Stromal cell of bone marrow (primary cell): ENCODE measurements at regions not wholly inside any gene's neighbourhood (a gene's known extent, or its start where the extent isn't known, plus 50 kb on each side); places are given as distances from the start of the nearest gene placed in this dataset.

Experiments used
- DNase-seq: peaks from one replicate; pipeline ENCODE4 v3.0.0-alpha.2; 2012; ENCODE audit warnings: low read depth

DNA sequence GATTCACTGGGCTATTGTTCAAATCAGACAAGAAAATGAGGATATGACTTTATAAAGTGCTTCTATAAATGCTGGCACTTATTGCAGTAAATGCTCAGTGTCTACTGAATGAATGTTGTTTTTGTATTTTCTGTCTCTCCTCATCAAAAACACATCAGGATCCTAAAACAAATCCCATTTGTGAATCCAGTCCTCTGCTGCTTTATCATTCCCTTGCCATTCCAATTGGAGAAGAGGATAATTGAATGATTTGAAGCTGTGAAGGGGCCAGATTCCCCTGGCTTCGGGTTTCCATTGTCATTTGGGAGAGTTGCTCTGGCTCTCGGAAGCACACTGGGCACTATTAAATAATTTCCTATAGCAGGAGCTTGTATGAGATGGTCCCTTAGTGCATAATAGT is 666.8 kb downstream of the ACTL7B start:
- DNase-seq = no peak

DNA sequence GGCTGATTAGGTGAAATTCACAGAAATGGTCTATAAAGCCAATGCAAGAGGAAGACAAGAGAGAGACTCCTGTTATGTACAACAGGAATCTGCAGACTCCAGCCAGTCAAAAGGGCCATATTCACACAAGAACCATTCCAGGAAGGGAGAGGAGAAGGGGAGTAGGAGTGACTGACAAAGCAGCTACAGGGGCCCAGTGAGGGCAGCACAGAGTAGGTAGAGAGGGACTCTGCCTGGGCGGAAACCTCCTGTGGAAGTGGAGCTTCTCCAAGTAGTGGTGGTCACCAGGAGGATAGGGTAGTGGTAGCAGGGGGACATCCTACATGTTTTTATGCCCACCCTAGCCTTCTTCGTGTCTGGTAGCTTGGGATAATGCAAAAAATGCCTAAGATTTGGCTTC is 667.3 kb downstream of the ACTL7B start:
- DNase-seq = no peak

DNA sequence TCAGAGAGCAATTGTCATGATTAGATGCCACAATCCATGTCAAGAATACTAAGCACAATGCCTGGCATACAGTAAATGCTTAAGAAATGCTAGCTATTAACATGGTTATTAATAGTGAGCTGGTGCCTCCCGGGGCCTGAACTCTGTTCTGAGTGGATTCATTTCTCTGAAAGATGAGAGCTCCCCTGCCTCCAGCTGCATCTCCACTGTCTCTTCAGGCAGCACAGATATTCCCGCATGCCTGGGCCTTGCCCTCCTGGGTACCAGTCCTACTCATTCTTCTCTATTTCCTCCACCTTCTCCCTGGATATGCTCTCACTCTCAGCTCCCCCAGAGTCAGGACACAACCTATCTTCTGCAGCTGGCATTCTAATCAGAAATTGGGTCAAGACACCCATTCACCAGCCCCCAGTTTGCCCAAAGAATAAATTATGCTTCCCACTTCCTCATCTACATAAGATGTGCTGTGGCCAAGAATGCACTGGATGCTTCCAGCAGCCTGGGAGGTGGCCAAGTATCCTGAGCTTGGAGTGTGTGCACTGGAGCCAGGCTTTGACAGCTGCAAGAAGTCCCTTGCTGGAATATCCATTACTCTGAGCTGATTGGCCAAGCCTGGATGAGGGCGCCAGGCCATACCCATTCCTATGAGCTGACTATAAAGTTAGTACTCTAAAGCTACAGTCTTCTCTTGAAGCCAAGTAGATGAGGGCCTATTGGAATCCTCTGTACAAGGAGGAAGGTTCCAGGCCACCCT is 669.0 kb downstream of the ACTL7B start:
- peak; percentile 60 for DNase-seq

DNA sequence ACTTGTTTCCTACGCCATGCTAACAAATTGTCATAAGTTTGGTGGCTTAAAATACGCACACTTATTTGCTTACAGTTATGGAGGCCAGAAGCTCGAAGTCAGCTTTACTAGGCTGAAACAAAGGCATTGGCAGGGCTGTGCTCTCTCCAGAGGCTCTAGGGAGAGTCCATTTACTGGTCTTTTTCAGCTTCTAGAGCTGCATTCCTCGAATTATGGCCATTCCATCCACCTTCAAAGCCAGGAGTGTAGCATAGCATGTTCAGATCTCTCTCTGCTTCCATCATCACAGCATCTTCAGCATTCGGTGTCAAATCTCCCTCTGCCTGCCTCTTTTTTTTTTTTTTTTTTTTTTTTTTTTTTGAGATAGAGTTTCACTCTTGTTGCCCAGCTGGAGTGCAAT is 670.2 kb downstream of the ACTL7B start:
- DNase-seq = no peak

DNA sequence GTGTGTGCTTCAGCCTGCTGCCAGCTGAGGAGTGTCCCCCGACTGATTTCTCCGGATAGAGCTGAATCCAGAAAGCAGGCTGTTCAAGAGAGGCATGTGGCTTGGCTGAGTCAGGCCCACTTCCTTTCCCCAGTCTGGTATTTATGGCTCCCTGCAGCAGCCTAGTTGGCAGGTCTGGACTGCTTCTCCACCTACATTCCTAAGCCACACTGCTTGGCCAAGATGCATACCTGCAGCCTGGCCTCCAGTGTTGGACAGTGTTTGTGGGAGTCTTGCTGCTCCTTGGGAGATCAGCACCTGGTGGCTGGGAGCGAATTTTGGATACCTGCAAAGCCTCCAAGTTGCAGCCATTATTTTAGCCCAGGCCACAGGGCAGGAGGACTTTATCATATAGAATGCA is 670.8 kb downstream of the ACTL7B start:
- no peak for DNase-seq

DNA sequence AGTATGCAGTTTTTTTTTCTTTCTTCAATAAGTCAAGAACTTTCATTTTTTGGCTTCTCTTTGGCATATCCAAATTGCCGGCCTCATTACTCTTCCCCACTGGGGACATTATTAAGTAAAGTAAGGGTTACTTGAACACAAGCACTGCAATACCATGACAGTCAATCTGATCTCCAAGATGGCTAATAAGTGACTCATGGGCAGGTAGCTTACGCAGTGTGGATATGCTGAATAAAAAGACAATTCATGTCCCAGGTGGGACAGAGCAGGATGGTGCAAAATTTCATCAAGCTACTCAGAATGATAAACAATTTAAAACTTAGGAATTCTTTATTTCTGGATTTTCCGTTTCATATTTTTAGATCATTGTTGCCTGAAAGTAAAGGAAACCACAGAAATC is 671.8 kb downstream of the ACTL7B start:
- no peak for DNase-seq

DNA sequence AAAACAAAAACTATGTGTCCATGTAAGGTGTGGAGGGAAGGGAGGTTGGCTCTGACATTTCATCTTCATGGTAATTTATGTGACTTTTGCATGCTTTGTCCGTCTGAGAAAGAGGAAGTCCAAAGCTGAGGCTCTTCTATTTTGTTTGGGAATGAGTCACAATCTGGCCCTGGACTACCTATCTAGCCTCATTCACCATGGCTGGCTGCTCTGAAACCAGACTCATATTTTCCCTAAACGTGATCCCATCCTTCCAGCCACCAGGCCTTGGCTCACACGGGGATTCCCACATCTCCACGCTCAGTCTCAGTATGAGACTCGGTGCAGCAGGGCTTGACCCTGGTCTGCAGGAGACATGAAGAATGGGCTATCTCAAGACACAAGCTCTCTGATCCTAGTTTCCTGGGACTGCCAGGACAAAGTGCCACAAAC is 672.8 kb downstream of the ACTL7B start:
- DNase-seq = peak; percentile 75

DNA sequence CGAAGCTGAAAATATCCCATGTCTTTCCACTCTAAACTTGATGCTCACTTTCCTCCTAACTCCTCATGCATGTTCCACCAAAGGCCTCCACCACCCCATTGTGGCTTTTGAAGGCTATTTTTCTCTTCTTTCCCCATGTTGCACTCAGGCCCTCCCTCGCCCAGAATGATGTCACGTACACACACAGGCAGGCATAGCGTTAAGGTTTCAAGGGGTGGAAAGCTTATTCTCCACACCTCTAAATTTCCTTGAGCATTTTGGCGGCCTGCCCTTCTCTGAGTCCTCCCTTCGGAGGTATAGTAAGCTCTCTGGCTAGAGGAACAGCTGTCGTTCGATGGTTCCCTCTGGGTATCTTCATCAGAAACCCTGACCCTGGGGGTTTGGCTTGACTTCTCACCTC is 673.5 kb downstream of the ACTL7B start:
- DNase-seq = no peak

DNA sequence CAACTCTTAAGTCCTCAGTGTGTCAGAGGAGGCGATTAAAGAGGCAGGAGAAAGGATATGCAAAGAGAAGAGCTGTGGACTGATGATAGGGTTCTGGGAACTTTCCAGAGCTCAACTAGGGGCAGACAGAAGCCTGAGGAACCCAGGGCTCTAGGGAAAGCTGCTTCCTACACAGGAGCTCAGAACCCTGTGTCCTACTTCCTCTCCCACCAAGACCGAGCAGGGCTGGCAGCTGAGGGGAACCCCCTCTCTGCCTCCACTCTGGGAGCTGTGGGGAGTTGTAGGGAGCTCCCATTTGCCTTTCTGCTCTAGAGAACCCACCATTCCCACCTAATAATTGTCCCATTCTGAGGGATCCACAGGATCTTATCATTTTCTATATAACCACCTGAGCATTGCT is 674.3 kb downstream of the ACTL7B start:
- no peak for DNase-seq

DNA sequence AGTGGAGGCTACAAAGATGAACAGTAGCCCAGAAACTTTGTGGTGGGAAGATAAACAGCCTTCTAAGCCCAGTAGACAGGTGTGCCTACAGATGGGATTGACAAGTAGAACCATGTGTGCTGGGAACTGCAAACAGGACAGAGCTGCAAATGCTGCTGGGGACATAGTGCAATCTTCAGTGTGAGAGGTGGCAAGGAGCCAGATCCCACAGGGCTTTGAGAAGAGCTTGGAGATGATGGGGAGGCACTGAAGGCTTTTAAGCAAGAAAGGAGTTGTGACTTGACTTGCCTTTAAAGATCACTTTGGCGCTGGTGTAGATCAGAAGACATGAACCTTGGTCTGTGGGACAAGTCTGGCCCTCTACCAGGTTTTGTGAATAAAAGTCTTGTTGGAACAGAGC is 675.2 kb downstream of the ACTL7B start:
- no peak for DNase-seq

DNA sequence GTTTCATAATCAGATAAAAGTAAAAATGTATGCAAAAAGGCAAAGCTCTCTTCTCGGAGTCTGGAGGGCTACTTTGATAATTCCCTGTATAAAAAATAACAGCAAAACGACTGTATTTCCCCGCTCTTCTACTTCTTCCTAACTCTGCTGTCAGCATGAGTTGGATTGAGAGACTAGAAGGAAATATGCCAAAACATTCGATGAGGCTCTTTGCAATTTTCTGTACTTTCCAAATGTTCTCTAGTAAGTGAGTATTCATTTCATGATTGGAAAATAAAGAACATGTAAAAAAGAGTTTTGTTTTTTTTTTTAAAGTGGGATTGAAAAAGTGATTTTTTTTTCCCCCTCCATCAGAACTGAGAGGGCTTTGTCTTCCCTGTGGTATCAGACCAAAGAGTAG is 677.5 kb downstream of the ACTL7B start:
- DNase-seq = no peak

DNA sequence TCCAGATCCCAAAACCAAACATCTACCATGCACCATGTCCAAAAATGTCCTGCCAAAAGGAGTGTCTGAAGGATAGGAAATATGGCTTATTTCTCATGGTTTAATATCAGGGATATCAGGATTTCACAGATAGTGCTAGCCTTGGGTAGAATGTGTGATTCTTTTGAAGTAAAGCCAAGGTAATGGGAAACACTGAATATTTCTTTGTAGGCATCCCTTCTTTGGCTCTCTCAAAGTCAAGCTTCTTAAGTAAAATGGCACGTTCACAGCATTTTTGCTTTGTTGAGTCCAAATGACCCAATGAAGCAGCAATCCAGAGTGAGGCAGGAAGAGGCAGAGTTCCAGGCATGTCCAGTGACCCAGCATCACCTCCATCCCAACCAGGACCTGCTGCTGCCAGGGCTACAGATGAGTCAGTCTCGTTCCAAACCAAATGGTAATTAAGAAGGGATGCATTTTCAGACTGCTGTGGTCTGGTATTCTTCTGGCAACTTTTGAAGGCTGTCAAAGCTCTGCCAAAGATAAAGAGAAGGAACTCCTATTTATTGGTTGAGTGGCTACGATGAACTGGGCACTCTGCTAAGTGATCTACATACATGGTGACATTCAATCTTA is 678.8 kb upstream of the KLF4 start:
- peak; percentile 82 for DNase-seq

DNA sequence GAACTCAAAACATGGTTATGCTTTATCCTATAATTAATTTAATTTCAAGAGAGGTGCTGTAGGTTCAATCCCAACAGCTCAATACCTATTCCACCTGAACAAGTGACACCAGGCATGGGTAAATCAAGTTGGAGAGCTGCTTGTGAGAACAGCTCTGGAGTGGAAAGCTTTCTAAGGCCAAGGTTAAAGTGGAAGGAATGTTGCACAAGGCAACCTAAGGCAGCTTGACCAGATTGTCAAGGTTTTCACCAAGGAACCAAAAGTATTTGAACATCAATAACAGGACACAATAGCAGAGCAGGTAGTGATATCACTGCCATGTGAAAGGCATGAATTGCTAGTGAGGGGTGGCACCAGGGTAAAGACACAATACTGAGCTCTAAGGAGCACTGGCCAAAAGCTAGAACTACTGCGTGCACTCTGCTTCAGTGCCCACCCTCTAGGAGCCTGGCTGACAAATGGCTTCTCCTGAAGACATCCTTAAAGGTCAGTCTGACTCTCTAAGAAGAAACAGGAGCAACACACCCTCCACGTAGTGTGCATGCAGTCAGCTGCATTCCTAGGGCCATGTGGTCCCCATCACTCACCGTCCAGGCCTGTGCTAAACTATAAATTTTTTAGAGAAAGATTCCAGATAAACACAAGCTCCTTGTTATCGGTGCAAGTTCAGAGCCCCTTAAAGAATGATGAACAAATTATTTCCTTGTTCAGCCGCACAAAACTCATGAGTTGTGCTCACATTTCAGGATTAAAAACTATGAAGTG is 677.7 kb upstream of the KLF4 start:
- DNase-seq = no peak

DNA sequence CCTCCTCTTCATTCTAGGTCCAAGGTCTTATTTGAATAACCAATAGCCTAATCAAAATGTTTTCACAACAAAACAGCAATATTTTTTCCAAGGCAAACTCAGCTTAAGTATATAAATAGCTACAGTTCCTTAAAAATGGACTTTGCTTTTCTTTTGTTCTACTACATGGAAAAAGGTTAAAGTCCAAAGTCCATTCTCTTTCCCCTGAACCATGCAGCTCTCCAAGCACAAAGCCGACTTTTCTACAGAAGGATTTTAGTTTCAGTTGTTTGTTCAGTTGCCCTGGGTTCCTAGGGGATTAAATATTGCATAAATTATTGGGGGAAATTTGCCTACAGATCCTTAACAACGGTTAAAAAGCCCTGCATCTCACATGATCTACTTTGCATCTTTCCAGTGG is 677.0 kb upstream of the KLF4 start:
- DNase-seq = no peak

DNA sequence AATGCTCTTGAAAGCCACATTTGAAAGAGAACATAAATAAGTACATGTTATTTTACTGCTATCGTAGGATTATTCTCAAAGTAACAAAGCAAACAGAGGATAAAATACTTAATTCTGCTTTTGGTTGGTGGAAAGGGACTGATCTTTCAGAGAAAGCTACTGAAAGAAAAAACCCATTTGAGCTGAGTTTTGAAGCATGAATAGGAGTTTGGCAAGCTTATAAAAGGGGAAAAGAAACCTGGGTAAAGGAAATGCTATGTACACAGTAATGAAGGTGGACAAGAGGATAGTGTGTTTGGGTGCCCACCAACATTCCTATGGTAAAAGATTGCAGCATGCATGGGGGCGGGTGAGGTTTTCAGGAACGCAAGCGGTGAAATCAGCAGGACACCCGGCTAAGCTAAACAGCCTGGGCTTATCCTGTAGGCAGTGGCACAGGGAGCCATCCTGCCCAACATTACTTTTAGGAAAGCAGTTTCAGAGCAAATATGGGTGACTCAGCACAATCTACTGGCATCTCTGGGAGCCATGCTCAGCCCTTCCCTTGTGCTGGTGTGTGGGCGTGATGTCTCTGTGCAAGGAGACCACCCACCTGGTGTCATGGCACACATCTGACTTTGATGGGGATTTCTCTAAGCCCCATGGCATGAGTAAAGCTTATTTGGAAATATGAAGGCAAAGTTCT is 673.9 kb upstream of the KLF4 start:
- no peak for DNase-seq

DNA sequence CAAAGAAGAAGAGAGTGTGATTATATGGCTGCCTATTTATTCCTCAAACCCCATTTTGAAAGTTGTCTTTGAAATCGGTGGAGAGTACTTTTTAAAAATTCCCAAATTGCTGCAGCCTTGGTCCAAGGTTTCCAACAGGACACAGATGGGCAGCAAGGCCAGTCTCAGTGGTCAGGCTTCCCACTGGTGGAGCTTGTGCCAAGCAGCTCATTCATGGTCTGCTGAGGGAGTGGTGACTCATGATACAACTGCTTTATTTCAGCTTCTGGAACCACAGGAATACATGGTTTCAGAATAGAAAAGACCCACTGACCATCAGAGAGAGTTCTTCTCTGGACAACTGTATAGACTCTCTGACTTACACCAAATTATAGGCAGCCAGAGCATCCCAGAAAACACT is 673.1 kb upstream of the KLF4 start:
- DNase-seq = peak; percentile 86

DNA sequence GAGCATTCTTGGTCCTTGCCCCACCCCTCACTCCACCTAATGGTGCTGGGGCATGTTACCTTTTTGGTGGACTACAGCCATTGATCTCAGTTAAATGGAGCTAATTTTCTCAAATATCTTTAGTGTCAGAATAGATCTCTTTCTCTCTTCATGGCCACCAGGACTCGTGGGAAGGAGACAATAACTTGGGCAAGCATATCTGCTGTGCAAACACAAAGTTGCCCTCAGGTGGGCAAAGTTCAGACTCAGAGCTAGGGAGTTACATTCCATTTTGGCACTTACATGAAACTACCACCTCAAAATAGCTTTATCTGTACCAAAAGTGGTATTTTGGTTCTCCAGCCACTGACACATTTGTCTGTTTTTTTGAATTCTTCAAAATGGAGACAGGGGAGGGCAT is 671.9 kb upstream of the KLF4 start:
- DNase-seq = no peak

DNA sequence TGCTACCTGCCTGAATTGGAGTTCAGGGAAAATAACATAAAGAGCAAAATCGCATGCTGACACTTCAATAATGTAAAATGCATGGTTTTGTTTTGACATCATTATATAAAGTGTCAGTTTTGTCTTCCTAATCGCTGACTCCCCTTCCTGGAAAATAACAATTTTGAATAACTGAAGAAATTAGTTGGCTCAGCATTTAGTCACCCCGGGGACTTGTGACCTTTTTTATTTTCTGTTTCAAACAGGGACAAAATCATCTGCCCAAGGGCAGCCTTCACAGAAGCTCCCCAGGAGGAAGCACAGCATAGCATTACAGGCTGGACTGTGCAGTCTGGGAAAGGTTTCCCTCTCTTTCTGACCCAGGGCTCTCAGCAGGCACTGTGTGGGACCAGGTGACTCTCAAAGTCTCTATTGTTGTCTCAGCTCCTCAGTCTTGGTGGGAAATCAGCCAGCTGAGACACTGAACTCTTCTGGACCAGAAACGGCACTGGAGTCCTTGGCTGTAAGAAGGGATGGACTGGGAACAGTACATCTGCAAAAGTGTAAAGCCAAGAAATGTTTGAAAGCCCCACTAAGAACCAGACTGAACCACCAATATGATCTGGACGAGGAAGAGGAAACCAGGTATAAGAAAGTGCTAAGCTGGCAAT is 671.3 kb upstream of the KLF4 start:
- DNase-seq = no peak

DNA sequence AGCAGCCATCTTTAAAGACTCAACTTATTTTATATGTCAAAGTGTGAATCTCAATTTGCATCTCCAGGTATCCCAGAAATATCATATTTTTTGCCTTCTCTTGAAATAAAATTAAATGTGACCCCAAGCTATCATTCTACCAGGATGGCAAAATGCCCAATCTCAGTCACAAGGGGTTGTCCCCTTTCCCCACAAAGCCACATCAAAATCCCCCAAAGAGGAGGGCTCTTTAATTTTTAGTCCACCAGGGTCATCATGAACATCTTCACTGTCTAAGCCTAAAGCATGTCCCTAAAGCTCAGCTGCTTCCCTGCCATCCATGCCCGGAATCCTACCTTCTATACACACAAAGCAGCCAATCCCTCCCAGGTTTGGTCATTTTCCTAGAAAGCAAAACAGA is 670.5 kb upstream of the KLF4 start:
- no peak for DNase-seq

DNA sequence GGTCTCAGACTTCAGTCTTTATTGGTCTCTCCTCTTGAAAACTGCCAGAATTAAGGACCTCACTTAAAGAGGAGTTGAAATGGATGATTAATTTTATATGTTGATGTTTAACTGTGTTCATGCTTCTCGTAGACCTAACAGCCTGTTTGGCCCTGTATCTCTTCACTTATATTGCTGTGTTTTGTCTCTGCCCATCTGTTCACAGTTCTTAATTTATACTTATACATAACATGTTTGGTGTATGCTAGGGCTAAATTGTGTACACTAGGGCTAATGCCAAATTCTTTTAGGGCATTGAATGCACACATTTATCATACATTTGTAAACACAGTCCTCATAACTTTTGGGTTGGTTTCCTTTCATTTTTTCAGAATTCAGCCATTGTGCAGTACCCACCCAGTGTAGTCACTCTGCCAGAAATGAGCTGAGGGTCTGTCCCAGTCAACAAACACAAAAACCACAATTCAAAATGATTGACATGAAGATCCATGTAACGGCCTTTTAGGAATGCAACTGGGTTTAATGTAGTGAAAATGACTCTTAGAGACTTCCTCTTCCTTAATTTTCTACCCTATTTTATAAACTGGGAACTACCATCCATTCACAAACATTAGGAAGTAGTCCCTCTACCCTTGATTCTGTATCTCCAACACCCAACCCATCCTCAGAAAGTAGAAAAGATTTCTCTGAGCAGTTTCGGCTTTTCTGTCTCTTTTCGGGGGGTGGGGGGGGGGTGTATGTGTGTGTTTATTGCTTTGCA is 668.8 kb upstream of the KLF4 start:
- DNase-seq = no peak

DNA sequence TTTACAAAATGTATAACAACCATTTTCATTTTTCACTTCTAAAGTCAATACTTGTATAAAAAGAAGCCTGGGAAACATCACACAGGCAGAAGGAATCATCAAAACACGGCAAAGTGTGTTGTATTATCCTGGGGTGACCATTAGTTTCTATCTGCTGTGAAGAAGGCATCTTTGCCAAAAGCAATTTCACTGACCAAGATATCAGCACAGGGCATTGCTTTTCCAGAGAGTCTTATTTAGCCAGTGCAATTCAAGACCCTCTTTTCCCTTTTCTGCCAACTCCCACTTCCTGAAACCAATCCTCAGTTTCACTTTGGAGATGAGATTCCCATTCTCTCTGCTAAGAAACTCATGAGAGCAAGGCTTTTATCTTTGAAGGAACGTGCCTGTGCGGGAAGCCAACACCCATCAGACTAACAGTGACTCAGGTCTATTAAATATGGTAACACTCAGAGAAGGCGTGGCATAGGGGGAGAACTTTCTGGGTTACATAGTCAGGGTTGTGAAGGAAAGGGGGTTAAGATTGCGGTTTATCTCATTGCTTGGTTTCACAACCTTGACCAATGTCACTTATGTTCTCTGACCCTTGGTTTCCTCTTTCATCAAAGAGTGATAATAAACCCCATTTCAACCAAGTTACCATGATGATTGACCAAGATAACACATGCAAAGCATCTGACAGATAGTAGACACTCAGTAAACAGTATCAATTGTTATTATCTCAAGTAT is 666.9 kb upstream of the KLF4 start:
- DNase-seq = no peak
